HAP-1 (cell line): ENCODE measurements at regions not wholly inside any gene's neighbourhood (a gene's known extent, or its start where the extent isn't known, plus 50 kb on each side); places are given as distances from the start of the nearest gene placed in this dataset.

Source experiments
- DNase-seq, 2 experiments: peaks; one replicate each; pipeline ENCODE4 v3.0.0-alpha.2; 2016 to 2020; ENCODE audit warnings: low spot score in 2 of 2
- H3K27me3 ChIP-seq: fragments of 250-450 bp; sonication (Bioruptor Pico); 2 replicates; pipeline ENCODE4 v1.5.1; 2020; ENCODE audit warnings: low read depth, mild to moderate bottlenecking, moderate library complexity
- H3K36me3 ChIP-seq: fragments of 250-450 bp; sonication (Bioruptor Pico); replicated peaks from 2 replicates; pipeline ENCODE4 v1.5.1; 2020; ENCODE audit warnings: mild to moderate bottlenecking
- H3K4me1 ChIP-seq: fragments of 250-450 bp; sonication (Bioruptor Pico); 2 replicates; pipeline ENCODE4 v1.5.1; 2020; ENCODE audit warnings: mild to moderate bottlenecking
- H3K4me3 ChIP-seq: fragments of 250-450 bp; sonication (Bioruptor Pico); 2 replicates; pipeline ENCODE4 v1.5.1; 2020; ENCODE audit warnings: mild to moderate bottlenecking, moderate library complexity
- H3K9me3 ChIP-seq: fragments of 250-450 bp; sonication (Bioruptor Pico); 2 replicates; pipeline ENCODE4 v1.5.1; 2020; ENCODE audit warnings: mild to moderate bottlenecking, moderate library complexity
- in situ Hi-C: fragments of 300-500 bp; cut with MboI; formaldehyde crosslinking; loops from 3 replicates; pipeline ENCODE4 v1.14.3; 2020; ENCODE audit warnings: low sequenced_read_pairs, inconsistent platforms, mixed read lengths

GRCh38 chr13:39803156-39803555, 147.7 kb downstream of the COG6 start:
- Histone ChIP-seq H3K4me1 (peaks cover 25% of the 10 kb centered on the region), H3K36me3 (no peaks in the 10 kb centered on the region), H3K27me3 (no peaks in the 10 kb centered on the region), H3K4me3 (no peak overlapping the region), H3K9me3 (no peaks in the 10 kb centered on the region)
- no peak for DNase-seq
- in situ Hi-C loops: no loop called here

DNA sequence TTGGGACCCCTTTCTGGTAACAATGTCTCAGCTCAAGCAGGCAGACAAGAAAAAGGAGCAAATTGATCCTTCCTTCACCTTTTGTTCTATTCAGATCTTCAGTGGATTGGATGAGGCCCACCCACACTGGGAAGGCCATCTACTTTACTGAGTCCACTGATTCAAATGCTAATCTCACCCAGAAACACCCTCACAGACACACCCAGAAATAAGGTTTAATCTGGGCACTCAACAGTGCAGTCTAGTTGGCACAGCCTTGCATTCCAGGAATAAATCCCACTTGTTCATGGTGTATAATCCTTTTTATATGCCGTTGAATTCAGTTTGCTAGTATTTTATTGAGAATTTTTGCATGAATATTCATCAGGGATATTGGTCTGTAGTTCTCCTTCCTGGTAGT, 148.4 kb downstream of the COG6 start:
- no peaks in the 10 kb centered on the region for H3K36me3 ChIP-seq
- no peaks in the 10 kb centered on the region for H3K27me3 ChIP-seq
- DNase-seq: peak; percentile 75 to 90
- H3K4me1 ChIP-seq: peaks cover 25% of the 10 kb centered on the region
- H3K4me3 ChIP-seq: no peak overlapping the region
- no peaks in the 10 kb centered on the region for H3K9me3 ChIP-seq
- in situ Hi-C loops: no loop called here

DNA sequence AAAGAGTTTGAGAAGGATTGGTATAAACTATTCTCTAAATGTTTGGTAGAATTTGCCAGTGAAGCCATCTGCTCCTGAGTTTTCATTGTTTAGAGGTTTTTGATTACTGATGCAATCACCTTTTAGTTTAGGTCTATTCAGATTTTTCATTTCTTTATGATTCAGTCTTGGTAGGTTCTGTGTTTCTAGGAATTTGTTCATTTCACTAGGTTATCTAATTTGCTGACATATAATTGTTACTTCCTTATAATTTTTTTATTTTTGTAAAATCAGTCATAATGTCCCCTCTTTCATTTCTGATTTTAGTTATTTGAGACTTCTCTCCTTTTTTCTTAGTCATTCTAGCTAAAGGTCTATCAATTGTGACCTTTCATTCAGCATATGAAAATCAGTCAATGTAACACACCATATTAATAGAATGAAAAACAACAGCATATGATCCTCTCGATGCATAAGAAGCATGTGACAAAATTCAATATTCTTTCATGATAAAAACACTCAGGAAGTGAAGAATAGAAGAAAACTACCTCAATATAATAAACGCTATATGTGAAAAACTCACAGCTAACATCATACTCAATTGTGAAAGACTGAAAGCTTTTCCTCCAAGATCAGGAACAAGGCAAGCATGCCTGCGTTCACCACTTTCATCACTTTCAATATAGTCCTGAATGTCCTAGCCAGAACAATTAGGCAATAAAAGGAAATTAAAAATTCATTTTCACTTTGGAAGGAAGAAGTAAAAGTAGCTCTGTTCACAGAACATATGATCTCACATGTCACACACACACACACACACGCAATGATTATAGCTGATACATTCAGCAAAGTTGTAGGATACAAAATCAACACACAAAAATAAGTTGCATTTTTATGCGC, 149.1 kb downstream of the COG6 start:
- in situ Hi-C loops: no loop called here

GRCh38 chr13:39809466-39809865, 154.0 kb downstream of the COG6 start:
- no peaks in the 10 kb centered on the region for H3K27me3 ChIP-seq
- peaks cover 10% of the 10 kb centered on the region for H3K4me1 ChIP-seq
- DNase-seq: no peak
- H3K4me3 ChIP-seq: no peak overlapping the region
- in situ Hi-C loops: no loop called here
- H3K9me3 ChIP-seq: no peaks in the 10 kb centered on the region
- no peaks in the 10 kb centered on the region for H3K36me3 ChIP-seq

More for the DNA sequence above, 149.1 kb downstream of the COG6 start:
- Histone ChIP-seq H3K4me3 (no peak overlapping the region), H3K27me3 (no peaks in the 10 kb centered on the region), H3K9me3 (no peaks in the 10 kb centered on the region), H3K36me3 (no peaks in the 10 kb centered on the region), H3K4me1 (peaks cover 25% of the 10 kb centered on the region)
- no peak for DNase-seq

- H3K27me3 ChIP-seq: no peaks in the 10 kb centered on the region
- H3K4me1 ChIP-seq: peaks cover 1% of the 10 kb centered on the region; the same call in 1 of the 2 replicates
- H3K4me3 ChIP-seq: no peak overlapping the region
- H3K9me3 ChIP-seq: no peaks in the 10 kb centered on the region
- no peak for DNase-seq
- H3K36me3 ChIP-seq: no peaks in the 10 kb centered on the region
- in situ Hi-C loops: no loop called here
Measured at GRCh38 chr13:39810091-39810877, 154.8 kb downstream of the COG6 start.

GRCh38 chr13:39811051-39811450, 155.6 kb downstream of the COG6 start:
- Histone ChIP-seq H3K4me1 (no peaks in the 10 kb centered on the region), H3K36me3 (no peaks in the 10 kb centered on the region), H3K27me3 (no peaks in the 10 kb centered on the region), H3K9me3 (no peaks in the 10 kb centered on the region), H3K4me3 (no peak overlapping the region)
- DNase-seq: no peak
- in situ Hi-C loops: no loop called here

GRCh38 chr13:39811696-39812095, 156.2 kb downstream of the COG6 start:
- Histone ChIP-seq H3K27me3 (no peaks in the 10 kb centered on the region), H3K4me3 (no peak overlapping the region), H3K36me3 (no peaks in the 10 kb centered on the region), H3K4me1 (no peaks in the 10 kb centered on the region), H3K9me3 (no peaks in the 10 kb centered on the region)
- no peak for DNase-seq
- in situ Hi-C loops: no loop called here

DNA sequence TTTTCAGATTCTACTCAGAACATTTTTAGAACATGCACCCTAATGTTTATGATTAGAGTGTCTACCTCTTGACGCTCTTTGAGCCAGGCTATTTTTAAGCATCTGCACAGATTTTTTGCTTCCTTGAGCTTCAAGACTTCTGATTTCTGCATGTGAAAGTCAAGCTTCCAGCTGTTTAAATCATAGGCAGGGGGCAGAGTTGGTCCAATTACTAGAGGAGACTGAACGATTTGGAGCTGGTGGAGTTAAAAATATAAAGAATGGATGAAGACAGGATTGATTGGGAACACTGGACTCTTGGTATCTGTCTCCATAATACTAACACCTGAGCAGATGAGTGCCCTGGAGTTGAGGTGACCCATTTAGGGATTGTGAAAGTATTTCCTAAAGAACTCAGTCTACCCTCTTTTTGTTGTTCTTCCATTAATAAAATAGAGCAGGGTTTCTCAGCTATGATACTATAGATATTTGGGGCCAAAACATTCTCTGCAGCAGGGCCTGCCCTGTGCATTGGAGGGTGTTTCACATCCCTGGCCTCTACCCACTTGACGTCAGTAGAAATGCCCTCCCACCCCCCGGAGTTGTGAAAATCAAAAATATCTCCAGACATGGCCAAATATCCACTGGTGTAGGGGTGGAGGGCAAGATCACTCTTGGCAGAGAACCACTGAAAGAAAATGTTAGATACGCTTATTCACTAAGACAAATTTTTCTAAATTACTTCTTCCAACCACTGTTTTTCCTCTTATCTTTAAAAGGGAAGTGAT, 160.1 kb downstream of the COG6 start:
- DNase-seq: no peak
- in situ Hi-C loops: no loop called here
- Histone ChIP-seq H3K36me3 (no peaks in the 10 kb centered on the region), H3K4me3 (no peak overlapping the region), H3K27me3 (no peaks in the 10 kb centered on the region), H3K4me1 (no peaks in the 10 kb centered on the region), H3K9me3 (no peaks in the 10 kb centered on the region)

- in situ Hi-C loops: no loop called here
Measured at GRCh38 chr13:39816936-39817335, 161.5 kb downstream of the COG6 start.

DNA sequence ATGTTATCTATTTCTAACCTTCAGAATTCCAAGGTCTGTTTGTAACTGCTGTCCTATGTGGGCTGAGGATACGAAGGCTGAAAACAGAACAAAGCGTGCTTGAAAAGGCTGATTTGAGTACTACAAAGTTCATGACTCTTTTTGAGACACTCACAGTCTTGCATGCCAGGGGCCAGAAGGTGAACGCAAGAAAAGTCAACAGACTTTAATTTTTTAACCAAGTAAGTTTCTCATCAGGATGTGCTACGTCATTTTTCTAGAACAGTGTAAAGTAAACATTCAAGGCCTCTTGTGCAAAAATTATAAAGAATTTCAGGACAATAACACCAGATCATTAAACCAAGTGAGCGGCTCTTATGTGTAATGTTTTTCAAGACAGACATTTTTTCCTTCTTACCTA, 163.5 kb downstream of the COG6 start:
- H3K4me3 ChIP-seq: no peak overlapping the region
- DNase-seq: no peak
- H3K9me3 ChIP-seq: no peaks in the 10 kb centered on the region
- in situ Hi-C loops: no loop called here
- H3K4me1 ChIP-seq: no peaks in the 10 kb centered on the region
- no peaks in the 10 kb centered on the region for H3K36me3 ChIP-seq
- no peaks in the 10 kb centered on the region; the same call in 1 of the 2 replicates for H3K27me3 ChIP-seq

More at GRCh38 chr13:39816936-39817335, 161.5 kb downstream of the COG6 start:
- H3K4me1 ChIP-seq: no peaks in the 10 kb centered on the region
- H3K36me3 ChIP-seq: no peaks in the 10 kb centered on the region
- H3K27me3 ChIP-seq: no peaks in the 10 kb centered on the region
- H3K9me3 ChIP-seq: no peaks in the 10 kb centered on the region
- no peak overlapping the region for H3K4me3 ChIP-seq
- no peak for DNase-seq

DNA sequence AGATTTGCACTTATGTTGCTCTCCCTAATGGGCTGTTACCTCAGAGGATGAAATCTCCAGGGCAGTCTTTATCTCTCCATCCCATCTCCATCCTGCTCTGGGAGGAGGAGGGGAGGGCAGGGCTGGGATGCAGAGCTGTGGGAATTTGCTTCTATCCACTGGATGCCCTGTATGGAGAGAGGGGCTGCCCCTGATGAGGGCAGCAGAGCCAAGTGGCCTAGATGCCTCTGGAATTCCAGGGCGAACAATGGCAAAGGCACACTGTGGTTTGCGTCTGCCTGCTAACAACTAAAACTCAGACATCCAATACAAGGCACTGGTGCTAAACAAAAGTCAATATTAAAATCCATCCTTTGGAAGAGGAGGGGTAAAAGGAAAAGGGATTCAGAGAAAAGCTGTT, 165.1 kb downstream of the COG6 start:
- in situ Hi-C loops: no loop called here
- H3K9me3 ChIP-seq: no peaks in the 10 kb centered on the region
- no peak overlapping the region for H3K4me3 ChIP-seq
- no peak for DNase-seq
- H3K36me3 ChIP-seq: no peaks in the 10 kb centered on the region
- H3K27me3 ChIP-seq: no peaks in the 10 kb centered on the region; the same call in 1 of the 2 replicates
- H3K4me1 ChIP-seq: no peaks in the 10 kb centered on the region

DNA sequence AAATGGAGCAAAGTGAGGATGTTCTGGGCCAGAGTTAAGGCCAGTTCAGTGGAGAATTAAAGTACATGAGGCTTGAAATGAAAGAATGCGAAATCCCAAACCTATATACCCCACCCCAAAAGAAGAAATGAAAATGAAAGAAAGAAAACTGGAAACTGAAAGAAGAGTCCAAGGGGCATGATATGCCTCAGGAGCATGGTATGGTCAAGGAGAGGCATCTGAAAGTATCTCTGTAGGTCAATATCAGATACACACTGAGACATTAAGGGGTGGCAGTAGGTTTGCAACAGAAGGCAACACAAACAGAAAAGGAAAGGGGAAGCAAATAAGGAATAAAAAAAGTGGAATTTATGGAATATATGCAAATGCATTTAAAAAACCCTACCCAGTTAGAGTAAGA, 166.5 kb downstream of the COG6 start:
- Histone ChIP-seq H3K4me3 (no peak overlapping the region), H3K4me1 (no peaks in the 10 kb centered on the region), H3K36me3 (no peaks in the 10 kb centered on the region), H3K9me3 (no peaks in the 10 kb centered on the region), H3K27me3 (no peaks in the 10 kb centered on the region; the same call in 1 of the 2 replicates)
- in situ Hi-C loops: no loop called here
- DNase-seq: no peak

DNA sequence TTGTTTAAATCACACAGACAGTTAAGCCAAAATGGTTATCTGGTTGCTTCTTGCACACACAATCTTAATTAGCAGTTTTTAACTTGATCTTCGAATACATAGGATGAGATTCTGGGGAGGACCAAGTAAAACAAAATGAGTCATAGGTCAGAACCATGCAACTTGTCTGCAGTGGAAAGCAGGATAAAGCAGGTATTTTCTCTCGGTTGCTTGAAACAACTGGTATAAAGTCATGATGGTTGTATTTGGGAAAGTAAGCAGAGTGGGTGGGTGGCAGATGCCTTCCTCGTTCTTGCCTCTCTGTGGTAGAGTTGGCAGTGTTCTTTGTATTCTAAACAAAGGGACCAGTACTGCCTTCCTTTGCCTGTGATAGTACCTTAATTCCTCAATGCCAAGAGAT, 167.0 kb downstream of the COG6 start:
- no peak for DNase-seq
- in situ Hi-C loops: no loop called here
- Histone ChIP-seq H3K4me1 (no peaks in the 10 kb centered on the region), H3K4me3 (no peak overlapping the region), H3K36me3 (no peaks in the 10 kb centered on the region), H3K9me3 (no peaks in the 10 kb centered on the region), H3K27me3 (no peaks in the 10 kb centered on the region; the same call in 1 of the 2 replicates)
